H1 (cell line): ENCODE measurements at regions not wholly inside any gene's neighbourhood (a gene's known extent, or its start where the extent isn't known, plus 50 kb on each side); places are given as distances from the start of the nearest gene placed in this dataset.

Experiments
- CTCF ChIA-PET: fragments of 300-600 bp; sonication (Branson Sonifier 250); formaldehyde crosslinking; loops from one replicate; lab custom pipeline; 2021; ENCODE audit not compliant: partially characterized antibody; lab: Charles Lee
- POLR2A ChIA-PET: fragments of 300-600 bp; sonication (Branson Sonifier 250); formaldehyde crosslinking; loops from one replicate; lab custom pipeline; 2021; ENCODE audit warnings: inconsistent platforms; ENCODE audit not compliant: partially characterized antibody; lab: Charles Lee
- DNase-seq, 2 experiments: peaks; one replicate each; pipeline versions ENCODE4 v3.0.0 to v3.0.0-alpha.2; 2010 to 2022; ENCODE audit warnings: low spot score in 2 of 2, low read depth in 1 of 2, mixed read lengths in 1 of 2
- FAIRE-seq: peaks from 2 replicates; lab custom pipeline; 2011; peaks lifted over from hg19 to GRCh38; lab: Jason Lieb, UNC
- H2AFZ ChIP-seq: 2 replicates; pipeline ENCODE4 v1.8.1; 2012; ENCODE audit warnings: low read length, inconsistent platforms
- H2AK5ac ChIP-seq: 2 replicates; pipeline ENCODE4 v1.6.1; 2013; ENCODE audit warnings: low read depth, low read length
- H2BK120ac ChIP-seq: replicated peaks from 2 replicates; pipeline ENCODE3; 2013; ENCODE audit warnings: low read depth, low read length, inconsistent platforms
- H2BK12ac ChIP-seq: 2 replicates; pipeline ENCODE4 v1.6.1; 2013; ENCODE audit warnings: low read depth, low read length
- H2BK15ac ChIP-seq: 2 replicates; pipeline ENCODE4 v1.6.1; 2013; ENCODE audit warnings: low read length
- H2BK20ac ChIP-seq: 2 replicates; pipeline ENCODE4 v1.6.1; 2013; ENCODE audit warnings: low read length
- H2BK5ac ChIP-seq: 2 replicates; pipeline ENCODE4 v1.6.1; 2013; ENCODE audit warnings: low read depth, low read length
- H3K14ac ChIP-seq: 2 replicates; pipeline ENCODE4 v1.6.1; 2013; ENCODE audit warnings: inconsistent platforms; ENCODE audit not compliant: insufficient read length
- H3K18ac ChIP-seq: 2 replicates; pipeline ENCODE4 v1.6.1; 2013; ENCODE audit warnings: low read length; ENCODE audit errors: extremely low read depth
- H3K23ac ChIP-seq: 2 replicates; pipeline ENCODE4 v1.6.1; 2013; ENCODE audit warnings: inconsistent platforms; ENCODE audit not compliant: insufficient read length
- H3K23me2 ChIP-seq: 2 replicates; pipeline ENCODE4 v1.6.1; 2013; ENCODE audit warnings: low read depth, low read length
- H3K27ac ChIP-seq: 2 replicates; pipeline ENCODE4 v1.6.1; 2011; ENCODE audit warnings: low read depth, low read length, inconsistent platforms
- H3K27me3 ChIP-seq, 4 experiments: replicated peaks in 1 of 4; 1 replicate in 1 of 4; 2 replicates in 3 of 4; pipeline versions ENCODE4 v1.6.1 to v1.8.1; 2011 to 2013; ENCODE audit warnings: low read length in 3 of 4, mild to moderate bottlenecking in 3 of 4, inconsistent platforms in 2 of 4, mixed read lengths in 2 of 4, moderate library complexity in 1 of 4; ENCODE audit not compliant: control insufficient read depth in 3 of 4, insufficient read depth in 3 of 4; ENCODE audit errors: extremely low read depth in 1 of 4
- H3K36me3 ChIP-seq, 4 experiments: 2 replicates each; pipeline versions ENCODE4 v1.6.1 to v1.8.1; 2011 to 2013; ENCODE audit warnings: mild to moderate bottlenecking in 4 of 4, low read length in 3 of 4, moderate library complexity in 2 of 4, control low read depth in 1 of 4, inconsistent platforms in 1 of 4; ENCODE audit not compliant: insufficient read depth in 4 of 4, control insufficient read depth in 2 of 4
- H3K4ac ChIP-seq: replicated peaks from 2 replicates; pipeline ENCODE3; 2013; ENCODE audit warnings: low read length, low read depth, mixed read lengths, inconsistent platforms; ENCODE audit not compliant: insufficient read length
- H3K4me1 ChIP-seq, 4 experiments: replicated peaks in 1 of 4; 1 replicate in 1 of 4; 2 replicates in 3 of 4; pipeline versions ENCODE4 v1.6.1 to v1.8.1; 2011 to 2013; ENCODE audit warnings: low read length in 3 of 4, inconsistent platforms in 2 of 4, mixed read lengths in 1 of 4; ENCODE audit not compliant: insufficient read depth in 4 of 4, control insufficient read depth in 3 of 4
- H3K4me2 ChIP-seq, 2 experiments: 2 replicates each; pipeline versions ENCODE4 v1.6.1 to v1.8.1; 2011 to 2013; ENCODE audit warnings: low read depth in 2 of 2, low read length in 2 of 2, control low read depth in 1 of 2, inconsistent platforms in 1 of 2, mild to moderate bottlenecking in 1 of 2; ENCODE audit not compliant: insufficient read depth in 1 of 2
- H3K4me3 ChIP-seq, 4 experiments: fragments of 200-600, 300-600 bp in 1 of 4; sonication (generic), shearing (Covaris generic), sonication (Bioruptor Twin) in 1 of 4; 2 replicates each; pipeline versions ENCODE4 v1.5.1 to v1.8.1; 2011 to 2016; ENCODE audit warnings: low read length in 4 of 4, low read depth in 3 of 4, control low read depth in 2 of 4, inconsistent platforms in 2 of 4, mild to moderate bottlenecking in 2 of 4, mixed read lengths in 1 of 4, moderate library complexity in 1 of 4; ENCODE audit not compliant: insufficient read depth in 2 of 4; ENCODE audit errors: extremely low read depth in 1 of 4
- H3K56ac ChIP-seq: replicated peaks from 2 replicates; pipeline ENCODE3; 2013; ENCODE audit warnings: low read depth, mild to moderate bottlenecking, mixed read lengths, low read length, inconsistent platforms; ENCODE audit not compliant: insufficient read length
- H3K79me1 ChIP-seq: 2 replicates; pipeline ENCODE4 v1.6.1; 2013; ENCODE audit warnings: low read depth, low read length, control low read depth
- H3K79me2 ChIP-seq, 2 experiments: 2 replicates each; pipeline versions ENCODE4 v1.6.1 to v1.8.1; 2012 to 2013; ENCODE audit warnings: low read length in 2 of 2, mild to moderate bottlenecking in 2 of 2, inconsistent platforms in 1 of 2; ENCODE audit not compliant: insufficient read depth in 2 of 2, control insufficient read depth in 1 of 2
- H3K9ac ChIP-seq, 4 experiments: replicated peaks in 1 of 4; 1 replicate in 1 of 4; 2 replicates in 3 of 4; pipeline versions ENCODE4 v1.6.1 to v1.8.1; 2011 to 2013; ENCODE audit warnings: low read depth in 3 of 4, low read length in 3 of 4, control low read depth in 2 of 4, mild to moderate bottlenecking in 2 of 4, moderate library complexity in 2 of 4, inconsistent platforms in 1 of 4; ENCODE audit errors: extremely low read depth in 1 of 4
- H3K9me3 ChIP-seq, 2 experiments: 2 replicates each; pipeline versions ENCODE4 v1.6.1 to v1.8.1; 2012 to 2013; ENCODE audit warnings: mild to moderate bottlenecking in 2 of 2, moderate library complexity in 2 of 2, control low read depth in 1 of 2, inconsistent platforms in 1 of 2, low read depth in 1 of 2, low read length in 1 of 2, mixed read lengths in 1 of 2; ENCODE audit not compliant: insufficient read depth in 2 of 2
- H4K20me1 ChIP-seq, 2 experiments: replicated peaks in 1 of 2; 2 replicates each; pipeline versions ENCODE3 to v1.8.1; 2011 to 2013; ENCODE audit warnings: inconsistent platforms in 2 of 2, low read length in 2 of 2, mild to moderate bottlenecking in 1 of 2; ENCODE audit not compliant: insufficient read depth in 2 of 2, control insufficient read depth in 1 of 2
- H4K5ac ChIP-seq: 2 replicates; pipeline ENCODE4 v1.6.1; 2013; ENCODE audit warnings: low read length, low read depth, mixed read lengths, inconsistent platforms; ENCODE audit not compliant: insufficient read length
- H4K8ac ChIP-seq: 2 replicates; pipeline ENCODE4 v1.8.0; 2013; ENCODE audit warnings: mild to moderate bottlenecking, moderate library complexity, low read length, inconsistent platforms; ENCODE audit not compliant: insufficient read depth; ENCODE audit errors: extremely low read depth
- H4K91ac ChIP-seq: replicated peaks from 2 replicates; pipeline ENCODE3; 2013; ENCODE audit warnings: low read length, mixed read lengths, inconsistent platforms; ENCODE audit not compliant: insufficient read length
- POLR2A ChIP-seq, 2 experiments: IDR thresholded peaks; 1 replicate in 1 of 2; 2 replicates in 1 of 2; pipeline ENCODE4 v1.6.1; 2011; ENCODE audit warnings: low read depth in 2 of 2, low read length in 2 of 2, mild to moderate bottlenecking in 2 of 2; ENCODE audit errors: control extremely low read depth in 1 of 2
- RFX5 ChIP-seq: IDR thresholded peaks from 2 replicates; pipeline ENCODE4 v1.6.1; 2011; ENCODE audit warnings: low read depth, low read length, improper control_type of control experiment, borderline replicate concordance
- SP4 ChIP-seq: IDR thresholded peaks from 2 replicates; pipeline ENCODE4 v1.6.1; 2012; ENCODE audit warnings: low read length, inconsistent platforms
- YY1 ChIP-seq: IDR thresholded peaks from 2 replicates; pipeline ENCODE4 v1.6.1; 2011; ENCODE audit warnings: low read depth, mild to moderate bottlenecking, low read length
- WGBS, 2 experiments: shearing (Covaris generic) in 1 of 2; methylation state at CpG; one replicate each; pipeline versions ENCODE4 v1.1.6 to v1.1.7; 2013 to 2015; ENCODE audit warnings: low lambda C conversion rate in 2 of 2, mixed read lengths in 2 of 2, inconsistent platforms in 1 of 2, low coverage in 1 of 2, missing lambda C conversion rate in 1 of 2; ENCODE audit not compliant: insufficient replicate concordance in 2 of 2, insufficient coverage in 1 of 2, insufficient read length in 1 of 2; ENCODE audit errors: extremely low coverage in 1 of 2, missing lambda C conversion rate in 1 of 2; 5-methylcytosine and 5-hydroxymethylcytosine counted together

GRCh38 chr16:26524281-26524680 is 542.4 kb upstream of the C16orf82 start:
- H4K8ac ChIP-seq: no peak overlapping the region
- peaks cover 3% of the 10 kb centered on the region; the same call in 1 of the 2 replicates for H3K23me2 ChIP-seq
- no peak overlapping the region for H3K9ac ChIP-seq
- H4K5ac ChIP-seq: no peak overlapping the region
- no peak overlapping the region for H3K4me3 ChIP-seq
- no peak overlapping the region for H2BK5ac ChIP-seq
- H3K27ac ChIP-seq: no peak overlapping the region
- 94% methylated on average over 6 of the region's 6 CpGs; no CpG with 5 or more reads in 1 of the 2 experiments for WGBS, 2 experiments
- no peak overlapping the region for H2BK15ac ChIP-seq
- CTCF ChIA-PET: interaction anchor here (1.3 kb wide), 1 partner anchor 14 kb away, joined by 4 read pairs; no protein-coding TSS in a partner anchor
- H2BK12ac ChIP-seq: no peak overlapping the region
- no peaks in the 10 kb centered on the region for H4K20me1 ChIP-seq
- no peaks in the 10 kb centered on the region for H3K36me3 ChIP-seq
- H3K14ac ChIP-seq: no peak overlapping the region
- H3K4ac ChIP-seq: no peak overlapping the region
- H2BK120ac ChIP-seq: no peak overlapping the region
- FAIRE-seq (no peak), DNase-seq (no peak)
- H2AFZ ChIP-seq: no peak overlapping the region
- no peaks in the 10 kb centered on the region for H3K4me1 ChIP-seq
- no peak overlapping the region for H3K18ac ChIP-seq
- H3K23ac ChIP-seq: no peak overlapping the region
- H3K79me2 ChIP-seq: no peaks in the 10 kb centered on the region
- no peak overlapping the region for H2AK5ac ChIP-seq
- no peak overlapping the region for H3K56ac ChIP-seq
- H4K91ac ChIP-seq: no peak overlapping the region
- TF ChIP-seq SP4 (no peak), RFX5 (no peak), YY1 (no peak), POLR2A (IDR thresholded peaks at IDR 0.05; ENCODE audit: control extremely low read depth in 1 of 2, low read depth in 2 of 2, low read length in 2 of 2) (no peak)
- TF ChIP-seq, all 59 proteins: peak for 0
- no peaks in the 10 kb centered on the region; a peak in 1 of 7 replicates for H3K27me3 ChIP-seq
- no peaks in the 10 kb centered on the region for H3K79me1 ChIP-seq
- no peaks in the 10 kb centered on the region for H3K9me3 ChIP-seq
- H3K4me2 ChIP-seq: no peak overlapping the region
- no peak overlapping the region for H2BK20ac ChIP-seq
- POLR2A ChIA-PET: no interaction called here
